Neural cell (in vitro differentiated cells): ENCODE measurements at regions not wholly inside any gene's neighbourhood (a gene's known extent, or its start where the extent isn't known, plus 50 kb on each side); places are given as distances from the start of the nearest gene placed in this dataset.

Experiments used
- H2AFZ ChIP-seq: fragments of 200-600, 300-800 bp; sonication (generic), shearing (Covaris generic); 2 replicates; pipeline ENCODE4 v1.6.0; 2014; ENCODE audit warnings: low read depth, mild to moderate bottlenecking, antibody characterized with exemption, low read length, moderate library complexity
- H3F3A ChIP-seq: fragments of 200-600 bp; shearing (Covaris generic); 2 replicates; pipeline ENCODE4 v1.6.1; 2016; ENCODE audit warnings: mild to moderate bottlenecking, moderate library complexity, mixed read lengths, antibody characterized with exemption, low read length; ENCODE audit not compliant: insufficient read depth, poor library complexity, severe bottlenecking
- H3K27ac ChIP-seq: fragments of 200-600, 300-800 bp; sonication (generic), shearing (Covaris generic); 2 replicates; pipeline ENCODE4 v1.5.1; 2014; ENCODE audit warnings: mild to moderate bottlenecking, low read length, moderate library complexity
- H3K27me3 ChIP-seq: fragments of 300-800, 200-600 bp; sonication (generic), shearing (Covaris generic); 2 replicates; pipeline ENCODE4 v1.6.0; 2014; ENCODE audit warnings: mild to moderate bottlenecking, low read depth, low read length, moderate library complexity; ENCODE audit not compliant: insufficient read depth
- H3K36me3 ChIP-seq: fragments of 300-800, 200-600 bp; sonication (generic), shearing (Covaris generic); 2 replicates; pipeline ENCODE4 v1.5.1; 2014; ENCODE audit warnings: mild to moderate bottlenecking, antibody characterized with exemption, low read length, moderate library complexity; ENCODE audit not compliant: insufficient read depth
- H3K4me2 ChIP-seq: fragments of 300-800, 200-600 bp; sonication (generic), shearing (Covaris generic); 2 replicates; pipeline ENCODE4 v1.6.0; 2014; ENCODE audit warnings: mild to moderate bottlenecking, low read length
- H3K4me3 ChIP-seq: fragments of 300-800, 200-600 bp; sonication (generic), shearing (Covaris generic); 2 replicates; pipeline ENCODE4 v1.5.1; 2014; ENCODE audit warnings: mild to moderate bottlenecking, low read length, moderate library complexity
- H3K79me2 ChIP-seq: fragments of 200-600 bp; shearing (Covaris generic); replicated peaks from 2 replicates; pipeline ENCODE4 v1.6.0; 2014; ENCODE audit warnings: mild to moderate bottlenecking, low read length, moderate library complexity; ENCODE audit not compliant: insufficient read depth
- H3K9ac ChIP-seq: fragments of 300-800, 200-600 bp; sonication (generic), shearing (Covaris generic); 2 replicates; pipeline ENCODE4 v1.6.1; 2016; ENCODE audit warnings: mild to moderate bottlenecking, low read length, mixed read lengths
- H3K9me2 ChIP-seq: fragments of 200-600 bp; shearing (Covaris generic); 2 replicates; pipeline ENCODE4 v1.6.1; 2016; ENCODE audit warnings: mild to moderate bottlenecking, low read length, mixed read lengths; ENCODE audit not compliant: insufficient read depth
- H3K9me3 ChIP-seq: fragments of 200-600, 300-800 bp; sonication (generic), shearing (Covaris generic); 2 replicates; pipeline ENCODE4 v1.6.1; 2016; ENCODE audit warnings: mild to moderate bottlenecking, mixed run types, low read length, moderate library complexity, mixed read lengths
- H4K20me1 ChIP-seq: fragments of 200-600 bp; shearing (Covaris generic); 2 replicates; pipeline ENCODE4 v1.6.1; 2016; ENCODE audit warnings: mild to moderate bottlenecking, mixed run types; ENCODE audit not compliant: insufficient read depth
- EP300 ChIP-seq: fragments of 450-650 bp; conservative IDR thresholded peaks from 2 replicates; pipeline ENCODE4 v1.6.1; 2014; ENCODE audit warnings: antibody characterized with exemption, mild to moderate bottlenecking, moderate library complexity; ENCODE audit not compliant: poor library complexity, severe bottlenecking
- EZH2 ChIP-seq: fragments of 200-600, 300-800 bp; shearing (Covaris generic), sonication (generic); IDR thresholded peaks from 2 replicates; pipeline ENCODE4 v1.6.1; 2014; ENCODE audit warnings: antibody characterized with exemption, low read length, borderline replicate concordance, mild to moderate bottlenecking; ENCODE audit not compliant: insufficient read depth, poor library complexity, severe bottlenecking
- MXI1 ChIP-seq: fragments of 450-650 bp; conservative IDR thresholded peaks from 2 replicates; pipeline ENCODE4 v1.6.1; 2014; ENCODE audit warnings: antibody characterized with exemption, mild to moderate bottlenecking; ENCODE audit not compliant: poor library complexity, severe bottlenecking
- POLR2AphosphoS5 ChIP-seq: IDR thresholded peaks from 2 replicates; pipeline ENCODE4 v1.6.1; 2012
- RAD21 ChIP-seq: fragments of 450-650 bp; conservative IDR thresholded peaks from 2 replicates; pipeline ENCODE4 v1.6.1; 2014; ENCODE audit warnings: antibody characterized with exemption, mild to moderate bottlenecking, moderate library complexity
- SMC3 ChIP-seq: fragments of 450-650 bp; conservative IDR thresholded peaks from 2 replicates; pipeline ENCODE4 v1.6.1; 2014; ENCODE audit warnings: antibody characterized with exemption, mild to moderate bottlenecking, moderate library complexity; ENCODE audit not compliant: poor library complexity
- TAF1 ChIP-seq: IDR thresholded peaks from 2 replicates; pipeline ENCODE4 v1.6.1; 2012; ENCODE audit warnings: low read depth
- TF ChIP-seq, protein P1 (sequence below): fragments of 450-650 bp; IDR thresholded peaks from 2 replicates; pipeline ENCODE4 v1.5.1; 2014; ENCODE audit warnings: antibody characterized with exemption, mild to moderate bottlenecking, moderate library complexity; ENCODE audit not compliant: poor library complexity, severe bottlenecking
- TF ChIP-seq, protein P2 (sequence below): IDR thresholded peaks from 2 replicates; pipeline ENCODE4 v1.6.1; 2012; ENCODE audit warnings: borderline replicate concordance

DNA sequence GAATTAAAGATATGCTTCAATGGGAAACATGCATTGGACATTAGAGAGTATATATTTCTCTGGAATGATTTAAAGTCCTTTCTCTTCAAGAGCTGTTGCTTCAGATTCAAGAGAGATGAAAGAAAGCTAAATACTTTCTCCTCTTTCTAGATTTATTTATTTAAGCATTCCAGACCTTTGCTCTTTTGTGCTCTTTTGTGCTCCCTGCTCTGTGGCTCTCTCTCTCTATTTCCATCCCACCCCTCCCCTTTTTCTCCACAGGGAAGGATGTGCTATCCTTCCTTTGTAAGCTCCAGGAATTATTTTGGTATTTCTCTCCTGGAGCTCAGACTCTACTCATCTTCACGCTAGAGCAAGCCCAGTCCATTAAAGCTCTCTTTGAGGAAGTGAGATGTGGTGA is 871.9 kb upstream of the GBE1 start:
- H3K9ac ChIP-seq: no peak overlapping the region
- TF ChIP-seq TAF1 (no peak), RAD21 (no peak), MXI1 (no peak), EP300 (no peak), EZH2 (no peak)
- TF ChIP-seq, protein P1, sequence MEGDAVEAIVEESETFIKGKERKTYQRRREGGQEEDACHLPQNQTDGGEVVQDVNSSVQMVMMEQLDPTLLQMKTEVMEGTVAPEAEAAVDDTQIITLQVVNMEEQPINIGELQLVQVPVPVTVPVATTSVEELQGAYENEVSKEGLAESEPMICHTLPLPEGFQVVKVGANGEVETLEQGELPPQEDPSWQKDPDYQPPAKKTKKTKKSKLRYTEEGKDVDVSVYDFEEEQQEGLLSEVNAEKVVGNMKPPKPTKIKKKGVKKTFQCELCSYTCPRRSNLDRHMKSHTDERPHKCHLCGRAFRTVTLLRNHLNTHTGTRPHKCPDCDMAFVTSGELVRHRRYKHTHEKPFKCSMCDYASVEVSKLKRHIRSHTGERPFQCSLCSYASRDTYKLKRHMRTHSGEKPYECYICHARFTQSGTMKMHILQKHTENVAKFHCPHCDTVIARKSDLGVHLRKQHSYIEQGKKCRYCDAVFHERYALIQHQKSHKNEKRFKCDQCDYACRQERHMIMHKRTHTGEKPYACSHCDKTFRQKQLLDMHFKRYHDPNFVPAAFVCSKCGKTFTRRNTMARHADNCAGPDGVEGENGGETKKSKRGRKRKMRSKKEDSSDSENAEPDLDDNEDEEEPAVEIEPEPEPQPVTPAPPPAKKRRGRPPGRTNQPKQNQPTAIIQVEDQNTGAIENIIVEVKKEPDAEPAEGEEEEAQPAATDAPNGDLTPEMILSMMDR: no peak
- no peaks in the 10 kb centered on the region for H3K36me3 ChIP-seq
- H3F3A ChIP-seq: no peaks in the 10 kb centered on the region
- H3K27ac ChIP-seq: no peak overlapping the region
- no peak overlapping the region for H2AFZ ChIP-seq
- no peaks in the 10 kb centered on the region for H4K20me1 ChIP-seq
- H3K9me2 ChIP-seq: no peaks in the 10 kb centered on the region
- no peaks in the 10 kb centered on the region for H3K27me3 ChIP-seq
- no peaks in the 10 kb centered on the region for H3K9me3 ChIP-seq
- no peak overlapping the region for H3K4me2 ChIP-seq
- H3K79me2 ChIP-seq: no peaks in the 10 kb centered on the region
- H3K4me3 ChIP-seq: no peak overlapping the region

DNA sequence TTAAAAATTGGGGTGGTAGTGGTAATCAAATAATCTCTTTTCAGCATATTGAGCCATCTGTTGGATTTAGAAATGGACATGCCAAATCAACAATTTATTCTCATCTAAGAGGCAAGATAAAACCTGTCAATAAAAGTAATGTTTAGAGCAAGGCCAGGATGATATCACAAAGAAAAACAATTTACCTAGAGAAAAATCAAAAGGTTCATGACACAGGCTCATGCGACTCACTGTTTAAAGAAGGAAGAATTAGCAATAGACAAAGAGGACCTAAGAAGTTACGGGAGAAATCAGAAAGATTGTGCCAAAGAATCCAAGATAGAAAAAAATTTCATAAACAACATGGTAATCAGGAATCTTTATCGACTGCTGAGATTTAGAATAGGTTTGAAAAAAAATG is 868.5 kb upstream of the GBE1 start:
- H3K27me3 ChIP-seq: no peaks in the 10 kb centered on the region
- no peaks in the 10 kb centered on the region for H4K20me1 ChIP-seq
- H3K4me2 ChIP-seq: no peak overlapping the region
- H3F3A ChIP-seq: no peaks in the 10 kb centered on the region
- H3K79me2 ChIP-seq: no peaks in the 10 kb centered on the region
- H3K9me3 ChIP-seq: no peaks in the 10 kb centered on the region
- no peak overlapping the region for H2AFZ ChIP-seq
- H3K36me3 ChIP-seq: no peaks in the 10 kb centered on the region
- H3K9me2 ChIP-seq: no peaks in the 10 kb centered on the region
- no peak overlapping the region for H3K4me3 ChIP-seq
- TF ChIP-seq TAF1 (no peak), RAD21 (no peak)
- no peak overlapping the region for H3K9ac ChIP-seq
- H3K27ac ChIP-seq: no peak overlapping the region

DNA sequence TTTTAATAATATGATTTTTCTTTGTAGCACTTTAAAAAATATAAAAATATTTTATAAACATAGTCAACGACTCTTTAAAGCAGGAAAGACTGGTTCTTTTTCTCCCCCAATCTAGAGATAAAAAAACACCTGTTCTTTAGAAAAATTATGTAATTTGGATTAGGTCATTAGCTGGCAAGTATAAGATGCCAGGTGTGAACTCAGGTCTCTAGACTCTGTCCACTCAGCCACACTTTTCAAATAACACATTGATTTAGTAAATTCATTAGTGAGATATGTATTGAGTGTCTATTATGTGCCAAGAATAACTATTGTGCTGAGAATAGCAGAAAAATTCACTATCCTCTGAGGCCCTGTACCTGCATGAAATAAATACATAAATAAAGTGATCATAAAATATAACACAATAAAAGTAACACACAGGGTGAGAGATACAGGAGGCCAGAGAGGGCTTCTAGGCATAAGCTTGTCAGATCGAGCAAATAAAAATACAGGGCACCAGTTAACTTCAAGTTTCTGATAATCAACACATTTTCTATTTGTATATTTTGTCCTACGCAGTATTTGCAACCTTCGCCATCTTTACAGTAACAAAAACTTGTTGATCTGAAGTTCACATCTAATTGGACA is 867.1 kb upstream of the GBE1 start:
- Histone ChIP-seq H3K27ac (no peak overlapping the region), H3K9me3 (peaks cover 5% of the 10 kb centered on the region), H4K20me1 (no peaks in the 10 kb centered on the region), H3K4me2 (no peak overlapping the region), H3F3A (no peaks in the 10 kb centered on the region), H3K36me3 (no peaks in the 10 kb centered on the region), H3K9me2 (no peaks in the 10 kb centered on the region), H2AFZ (no peak overlapping the region), H3K79me2 (no peaks in the 10 kb centered on the region), H3K9ac (no peak overlapping the region), H3K27me3 (no peaks in the 10 kb centered on the region), H3K4me3 (no peak overlapping the region)
- TF ChIP-seq POLR2AphosphoS5 (no peak), MXI1 (no peak), EP300 (no peak), RAD21 (no peak), TAF1 (no peak), EZH2 (no peak), SMC3 (no peak)
- TF ChIP-seq, protein P1: no peak
- TF ChIP-seq, protein P2, sequence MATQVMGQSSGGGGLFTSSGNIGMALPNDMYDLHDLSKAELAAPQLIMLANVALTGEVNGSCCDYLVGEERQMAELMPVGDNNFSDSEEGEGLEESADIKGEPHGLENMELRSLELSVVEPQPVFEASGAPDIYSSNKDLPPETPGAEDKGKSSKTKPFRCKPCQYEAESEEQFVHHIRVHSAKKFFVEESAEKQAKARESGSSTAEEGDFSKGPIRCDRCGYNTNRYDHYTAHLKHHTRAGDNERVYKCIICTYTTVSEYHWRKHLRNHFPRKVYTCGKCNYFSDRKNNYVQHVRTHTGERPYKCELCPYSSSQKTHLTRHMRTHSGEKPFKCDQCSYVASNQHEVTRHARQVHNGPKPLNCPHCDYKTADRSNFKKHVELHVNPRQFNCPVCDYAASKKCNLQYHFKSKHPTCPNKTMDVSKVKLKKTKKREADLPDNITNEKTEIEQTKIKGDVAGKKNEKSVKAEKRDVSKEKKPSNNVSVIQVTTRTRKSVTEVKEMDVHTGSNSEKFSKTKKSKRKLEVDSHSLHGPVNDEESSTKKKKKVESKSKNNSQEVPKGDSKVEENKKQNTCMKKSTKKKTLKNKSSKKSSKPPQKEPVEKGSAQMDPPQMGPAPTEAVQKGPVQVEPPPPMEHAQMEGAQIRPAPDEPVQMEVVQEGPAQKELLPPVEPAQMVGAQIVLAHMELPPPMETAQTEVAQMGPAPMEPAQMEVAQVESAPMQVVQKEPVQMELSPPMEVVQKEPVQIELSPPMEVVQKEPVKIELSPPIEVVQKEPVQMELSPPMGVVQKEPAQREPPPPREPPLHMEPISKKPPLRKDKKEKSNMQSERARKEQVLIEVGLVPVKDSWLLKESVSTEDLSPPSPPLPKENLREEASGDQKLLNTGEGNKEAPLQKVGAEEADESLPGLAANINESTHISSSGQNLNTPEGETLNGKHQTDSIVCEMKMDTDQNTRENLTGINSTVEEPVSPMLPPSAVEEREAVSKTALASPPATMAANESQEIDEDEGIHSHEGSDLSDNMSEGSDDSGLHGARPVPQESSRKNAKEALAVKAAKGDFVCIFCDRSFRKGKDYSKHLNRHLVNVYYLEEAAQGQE: no peak
